Tibial artery (tissue), 4 donors: ENCODE measurements at regions not wholly inside any gene's neighbourhood (a gene's known extent, or its start where the extent isn't known, plus 50 kb on each side); places are given as distances from the start of the nearest gene placed in this dataset.

Experiments
- DNase-seq, 2 donors: peaks; one replicate each; pipeline ENCODE4 v3.0.0-alpha.2; 2019
- H3K27ac ChIP-seq, 2 donors: fragments of 200-600 bp; sonication (generic) in 1 of 2; 1 replicate in 1 of 2; 2 replicates in 1 of 2; pipeline ENCODE4 v1.5.1; 2018 to 2019; ENCODE audit warnings: mild to moderate bottlenecking in 1 of 2
- H3K27me3 ChIP-seq, 2 donors: fragments of 200-600 bp; sonication (generic) in 1 of 2; one replicate each; pipeline versions ENCODE4 v1.5.1 to v1.6.0; 2016 to 2019
- H3K36me3 ChIP-seq, 3 donors: fragments of 200-600 bp; sonication (generic) in 2 of 3; one replicate each; pipeline ENCODE4 v1.5.1; 2016 to 2019; ENCODE audit warnings: mild to moderate bottlenecking in 2 of 3
- H3K4me1 ChIP-seq, 4 donors: fragments of 200-600 bp; sonication (generic) in 2 of 4; 1 replicate in 3 of 4; 2 replicates in 1 of 4; pipeline ENCODE4 v1.5.1; 2016 to 2019
- H3K4me3 ChIP-seq, 2 donors: fragments of 200-600 bp; sonication (generic) in 1 of 2; 1 replicate in 1 of 2; 2 replicates in 1 of 2; pipeline ENCODE4 v1.5.1; 2018 to 2019; ENCODE audit warnings: mild to moderate bottlenecking in 2 of 2
- H3K9me3 ChIP-seq, 3 donors: fragments of 200-600 bp; sonication (generic) in 1 of 3; one replicate each; pipeline ENCODE4 v1.5.1; 2016 to 2019
- CTCF ChIP-seq, 2 experiments: fragments of 200-600 bp in 1 of 2; fragments of 450-650 bp in 1 of 2; IDR thresholded peaks; one replicate each; pipeline ENCODE4 v1.5.1; 2017 to 2019; ENCODE audit warnings: antibody characterized with exemption in 2 of 2, mild to moderate bottlenecking in 1 of 2, moderate library complexity in 1 of 2
- intact Hi-C: fragments of 100-400 bp; cut with DNase I; formaldehyde crosslinking; loops from one replicate; pipeline ENCODE4 v1.15.0; 2023; ENCODE audit warnings: low total_unique reads

DNA sequence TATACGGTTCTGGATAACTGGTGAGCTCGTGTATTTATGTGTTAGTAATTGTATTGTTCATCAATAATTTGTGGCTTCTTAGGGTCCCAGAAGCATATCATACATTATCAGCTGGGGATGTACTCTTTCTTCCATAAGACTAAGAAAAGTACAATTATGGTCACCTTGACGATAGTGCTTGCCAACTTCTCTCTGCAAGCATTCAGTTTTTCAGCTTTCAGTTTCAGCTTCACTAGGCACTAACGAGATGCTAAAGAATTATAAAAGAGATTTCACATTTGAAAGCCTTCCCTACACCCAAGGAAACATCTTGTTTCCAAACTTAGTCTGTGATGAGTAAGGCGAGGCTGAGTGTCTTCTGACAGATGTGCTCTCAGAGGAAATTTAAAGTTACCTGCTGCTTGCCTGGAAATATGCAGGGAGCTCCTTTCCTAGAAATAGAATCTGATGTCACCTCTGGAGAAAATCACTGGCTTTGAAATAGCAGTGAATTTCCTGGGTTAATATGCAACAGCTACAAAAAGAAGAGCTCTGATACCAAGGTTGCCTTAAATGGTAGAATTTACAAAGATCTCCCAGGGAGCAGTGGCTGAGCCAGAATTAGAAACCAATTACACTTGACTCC, 1419.9 kb upstream of the TMEM132C start:
- Histone ChIP-seq H3K9me3 (no peaks in the 10 kb centered on the region), H3K4me3 (no peak overlapping the region), H3K36me3 (no peaks in the 10 kb centered on the region), H3K4me1 (no peaks in the 10 kb centered on the region), H3K27me3 (no peaks in the 10 kb centered on the region), H3K27ac (no peak overlapping the region)
- intact Hi-C loops: no loop called here
- TF ChIP-seq CTCF (IDR thresholded peaks at IDR 0.05): no peak
- no peak for DNase-seq

- DNase-seq: no peak
- no peak for TF ChIP-seq CTCF (IDR thresholded peaks at IDR 0.05)
- no peak overlapping the region for H3K27ac ChIP-seq
Measured at GRCh38 chr12:126855768-126856167, 1411.2 kb upstream of the TMEM132C start.

DNA sequence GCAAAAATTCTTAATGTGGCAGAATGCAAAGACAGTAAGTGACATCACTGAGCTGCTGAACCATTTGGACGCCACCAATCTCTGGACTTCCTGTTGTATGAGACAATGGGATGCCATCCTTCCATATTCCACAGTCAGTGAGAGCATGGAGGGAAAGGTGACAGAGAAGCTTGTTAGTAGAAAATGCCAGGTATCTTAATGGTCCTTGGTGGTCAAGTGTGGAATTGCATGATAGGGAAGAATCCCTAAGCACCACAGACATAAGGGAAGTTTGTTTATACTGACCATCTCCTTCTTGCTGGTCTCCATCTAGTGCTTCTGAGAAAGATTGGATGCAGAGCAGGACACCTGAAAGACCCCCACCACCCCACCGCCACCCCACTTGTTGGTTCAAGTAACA, 1410.0 kb upstream of the TMEM132C start:
- no peaks in the 10 kb centered on the region for H3K36me3 ChIP-seq
- H3K4me3 ChIP-seq: no peak overlapping the region
- no peak overlapping the region for H3K27ac ChIP-seq
- H3K9me3 ChIP-seq: no peaks in the 10 kb centered on the region
- H3K27me3 ChIP-seq: no peaks in the 10 kb centered on the region
- no peak for TF ChIP-seq CTCF (IDR thresholded peaks at IDR 0.05)
- intact Hi-C loops: no loop called here
- no peak for DNase-seq
- no peaks in the 10 kb centered on the region for H3K4me1 ChIP-seq

More at GRCh38 chr12:126855768-126856167, 1411.2 kb upstream of the TMEM132C start:
- Histone ChIP-seq H3K4me3 (no peak overlapping the region), H3K4me1 (no peaks in the 10 kb centered on the region), H3K27me3 (no peaks in the 10 kb centered on the region), H3K36me3 (no peaks in the 10 kb centered on the region), H3K9me3 (no peaks in the 10 kb centered on the region)
- intact Hi-C loops: no loop called here

DNA sequence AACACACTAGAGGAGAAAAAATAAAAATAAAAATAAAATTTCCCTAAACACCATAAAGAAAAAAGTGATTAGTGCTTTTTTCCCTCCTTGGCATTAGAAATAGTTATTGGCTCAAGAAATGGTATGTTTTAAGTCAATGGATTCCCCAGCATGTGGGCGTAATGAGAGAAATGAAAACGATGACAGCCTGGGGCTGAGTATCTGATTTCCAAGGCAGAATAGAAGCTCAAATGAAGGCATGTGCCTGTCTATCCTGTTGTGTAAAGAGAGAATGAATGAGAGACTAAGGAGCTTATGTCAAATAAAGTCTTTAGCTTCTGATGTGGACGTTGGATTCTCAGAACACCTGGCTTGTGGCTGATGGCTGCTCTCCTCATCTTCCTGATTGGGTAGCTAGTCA, 1408.4 kb upstream of the TMEM132C start:
- DNase-seq: no peak
- no peak overlapping the region for H3K4me3 ChIP-seq
- no peaks in the 10 kb centered on the region for H3K4me1 ChIP-seq
- H3K27ac ChIP-seq: no peak overlapping the region
- no peak for TF ChIP-seq CTCF (IDR thresholded peaks at IDR 0.05)
- no peaks in the 10 kb centered on the region for H3K27me3 ChIP-seq
- intact Hi-C loops: no loop called here
- no peaks in the 10 kb centered on the region for H3K9me3 ChIP-seq
- no peaks in the 10 kb centered on the region for H3K36me3 ChIP-seq

GRCh38 chr12:126860210-126860609, 1406.8 kb upstream of the TMEM132C start:
- no peak for TF ChIP-seq CTCF (IDR thresholded peaks at IDR 0.05)
- Histone ChIP-seq H3K36me3 (no peaks in the 10 kb centered on the region), H3K4me1 (no peaks in the 10 kb centered on the region), H3K4me3 (no peak overlapping the region), H3K27me3 (no peaks in the 10 kb centered on the region), H3K9me3 (no peaks in the 10 kb centered on the region), H3K27ac (no peak overlapping the region)
- intact Hi-C loops: no loop called here
- no peak for DNase-seq

GRCh38 chr12:126862500-126862899, 1404.5 kb upstream of the TMEM132C start:
- no peak for DNase-seq
- no peak for TF ChIP-seq CTCF (IDR thresholded peaks at IDR 0.05)
- Histone ChIP-seq H3K4me1 (no peaks in the 10 kb centered on the region), H3K27ac (no peak overlapping the region), H3K9me3 (no peaks in the 10 kb centered on the region), H3K36me3 (no peaks in the 10 kb centered on the region), H3K4me3 (no peak overlapping the region), H3K27me3 (no peaks in the 10 kb centered on the region)
- intact Hi-C loops: no loop called here
